ENCODE measurements at regions not wholly inside any gene's neighbourhood (a gene's known extent, or its start where the extent isn't known, plus 50 kb on each side); places are given as distances from the start of the nearest gene placed in this dataset.

GRCh38 chr4:24675721-24676389 is 91.5 kb upstream of the DHX15 start:
- H3K27ac Mint-ChIP-seq: no peak overlapping the region
- H3K27me3 Mint-ChIP-seq (ENCODE audit: low read depth in 3 of 3): peaks cover 0 to 10% (median 9%) of the 10 kb centered on the region in 3 donors
- H3K9me3 Mint-ChIP-seq: peaks cover 0 to 7% (median 0%) of the 10 kb centered on the region in 6 donors
- H3K36me3 Mint-ChIP-seq: no peaks in the 10 kb centered on the region
- H3K4me1 Mint-ChIP-seq: no peaks in the 10 kb centered on the region
- no peak overlapping the region for H3K4me3 Mint-ChIP-seq
- DNase-seq: no peak

GRCh38 chr4:24677909-24678308 is 93.6 kb upstream of the DHX15 start:
- Mint-ChIP-seq H3K4me3 (no peak overlapping the region), H3K27ac (no peak overlapping the region), H3K36me3 (no peaks in the 10 kb centered on the region), H3K9me3 (peaks cover 0 to 9% (median 0%) of the 10 kb centered on the region in 6 donors), H3K4me1 (no peaks in the 10 kb centered on the region), H3K27me3 (ENCODE audit: low read depth in 3 of 3) (peaks cover 2 to 9% (median 8%) of the 10 kb centered on the region in 3 donors)
- DNase-seq: no peak

- Mint-ChIP-seq H3K36me3 (no peaks in the 10 kb centered on the region), H3K9me3 (peaks cover 0 to 6% (median 0%) of the 10 kb centered on the region in 6 donors), H3K4me3 (no peak overlapping the region), H3K27ac (no peak overlapping the region), H3K4me1 (no peaks in the 10 kb centered on the region), H3K27me3 (ENCODE audit: low read depth in 3 of 3) (peaks cover 2 to 10% (median 8%) of the 10 kb centered on the region in 3 donors)
- no peak for DNase-seq
Observed at GRCh38 chr4:24680746-24681448, 96.5 kb upstream of the DHX15 start.

GRCh38 chr4:24683116-24683515 is 98.8 kb upstream of the DHX15 start:
- peaks cover 0 to 8% (median 0%) of the 10 kb centered on the region in 6 donors for H3K9me3 Mint-ChIP-seq
- DNase-seq: no peak
- H3K36me3 Mint-ChIP-seq: no peaks in the 10 kb centered on the region
- H3K27ac Mint-ChIP-seq: no peak overlapping the region
- no peak overlapping the region for H3K4me3 Mint-ChIP-seq
- peaks cover 3 to 6% (median 4%) of the 10 kb centered on the region in 3 donors for H3K27me3 Mint-ChIP-seq (ENCODE audit: low read depth in 3 of 3)
- H3K4me1 Mint-ChIP-seq: no peaks in the 10 kb centered on the region

GRCh38 chr4:24686866-24687692 is 102.7 kb upstream of the DHX15 start:
- H3K4me1 Mint-ChIP-seq: no peaks in the 10 kb centered on the region
- no peak overlapping the region for H3K4me3 Mint-ChIP-seq
- peak in 1 of 3 donors; percentile 6 for DNase-seq
- H3K9me3 Mint-ChIP-seq: peaks cover 0 to 12% (median 0%) of the 10 kb centered on the region in 6 donors
- no peaks in the 10 kb centered on the region for H3K36me3 Mint-ChIP-seq
- H3K27me3 Mint-ChIP-seq (ENCODE audit: low read depth in 3 of 3): peaks cover 1 to 2% (median 2%) of the 10 kb centered on the region in 3 donors
- no peak overlapping the region for H3K27ac Mint-ChIP-seq

- Mint-ChIP-seq H3K27me3 (ENCODE audit: low read depth in 3 of 3) (peaks cover 0 to 2% (median 1%) of the 10 kb centered on the region in 3 donors), H3K36me3 (no peaks in the 10 kb centered on the region), H3K4me1 (no peaks in the 10 kb centered on the region), H3K27ac (no peak overlapping the region), H3K9me3 (peaks cover 0 to 9% (median 0%) of the 10 kb centered on the region in 6 donors), H3K4me3 (no peak overlapping the region)
- no peak for DNase-seq
Observed at GRCh38 chr4:24688453-24688852, 104.1 kb upstream of the DHX15 start.

GRCh38 chr4:24689212-24689611 is 104.9 kb upstream of the DHX15 start:
- H3K36me3 Mint-ChIP-seq: no peaks in the 10 kb centered on the region
- no peaks in the 10 kb centered on the region for H3K4me1 Mint-ChIP-seq
- no peak overlapping the region for H3K27ac Mint-ChIP-seq
- H3K9me3 Mint-ChIP-seq: peaks cover 0 to 7% (median 0%) of the 10 kb centered on the region in 6 donors
- no peak overlapping the region for H3K4me3 Mint-ChIP-seq
- no peak for DNase-seq
- H3K27me3 Mint-ChIP-seq (ENCODE audit: low read depth in 3 of 3): peaks cover 1 to 2% (median 2%) of the 10 kb centered on the region in 3 donors

GRCh38 chr4:24690436-24690835 is 104.9 kb upstream of the SOD3 start:
- H3K4me3 Mint-ChIP-seq: no peak overlapping the region
- H3K4me1 Mint-ChIP-seq: no peaks in the 10 kb centered on the region
- no peak for DNase-seq
- peaks cover 0 to 2% (median 1%) of the 10 kb centered on the region in 3 donors for H3K27me3 Mint-ChIP-seq (ENCODE audit: low read depth in 3 of 3)
- peaks cover 0 to 9% (median 0%) of the 10 kb centered on the region in 6 donors for H3K9me3 Mint-ChIP-seq
- no peak overlapping the region for H3K27ac Mint-ChIP-seq
- no peaks in the 10 kb centered on the region for H3K36me3 Mint-ChIP-seq

GRCh38 chr4:24693636-24694035 is 101.7 kb upstream of the SOD3 start:
- H3K4me1 Mint-ChIP-seq: no peaks in the 10 kb centered on the region
- H3K27ac Mint-ChIP-seq: no peak overlapping the region
- peaks cover 0 to 4% (median 0%) of the 10 kb centered on the region in 6 donors for H3K9me3 Mint-ChIP-seq
- H3K36me3 Mint-ChIP-seq: no peaks in the 10 kb centered on the region
- H3K4me3 Mint-ChIP-seq: no peak overlapping the region
- DNase-seq: no peak
- peaks cover 0 to 3% (median 0%) of the 10 kb centered on the region in 3 donors for H3K27me3 Mint-ChIP-seq (ENCODE audit: low read depth in 3 of 3)

- no peak overlapping the region for H3K4me3 Mint-ChIP-seq
- no peaks in the 10 kb centered on the region for H3K36me3 Mint-ChIP-seq
- no peak overlapping the region for H3K27ac Mint-ChIP-seq
- H3K27me3 Mint-ChIP-seq (ENCODE audit: low read depth in 3 of 3): peaks cover 0 to 2% (median 1%) of the 10 kb centered on the region in 3 donors
- H3K9me3 Mint-ChIP-seq: peaks cover 0 to 8% (median 0%) of the 10 kb centered on the region in 6 donors
- no peaks in the 10 kb centered on the region for H3K4me1 Mint-ChIP-seq
- DNase-seq: no peak
Observed at GRCh38 chr4:24700118-24700517, 95.3 kb upstream of the SOD3 start.

- Mint-ChIP-seq H3K27me3 (ENCODE audit: low read depth in 3 of 3) (peaks cover 0 to 2% (median 1%) of the 10 kb centered on the region in 3 donors), H3K9me3 (peaks cover 0 to 8% (median 0%) of the 10 kb centered on the region in 6 donors), H3K4me1 (no peaks in the 10 kb centered on the region), H3K4me3 (no peak overlapping the region), H3K36me3 (no peaks in the 10 kb centered on the region), H3K27ac (no peak overlapping the region)
- DNase-seq: no peak
Observed at GRCh38 chr4:24701683-24702082, 93.7 kb upstream of the SOD3 start.

GRCh38 chr4:24702281-24702680 is 93.1 kb upstream of the SOD3 start:
- DNase-seq: no peak
- no peak overlapping the region for H3K27ac Mint-ChIP-seq
- no peaks in the 10 kb centered on the region for H3K4me1 Mint-ChIP-seq
- peaks cover 1 to 2% (median 2%) of the 10 kb centered on the region in 3 donors for H3K27me3 Mint-ChIP-seq (ENCODE audit: low read depth in 3 of 3)
- no peaks in the 10 kb centered on the region for H3K36me3 Mint-ChIP-seq
- H3K4me3 Mint-ChIP-seq: no peak overlapping the region
- H3K9me3 Mint-ChIP-seq: peaks cover 0 to 8% (median 0%) of the 10 kb centered on the region in 6 donors

GRCh38 chr4:24703298-24703697 is 92.1 kb upstream of the SOD3 start:
- H3K27me3 Mint-ChIP-seq (ENCODE audit: low read depth in 3 of 3): peaks cover 0 to 2% (median 1%) of the 10 kb centered on the region in 3 donors
- peaks cover 0 to 8% (median under 1%) of the 10 kb centered on the region in 6 donors for H3K9me3 Mint-ChIP-seq
- DNase-seq: no peak
- H3K27ac Mint-ChIP-seq: no peak overlapping the region
- H3K36me3 Mint-ChIP-seq: no peaks in the 10 kb centered on the region
- no peaks in the 10 kb centered on the region for H3K4me1 Mint-ChIP-seq
- no peak overlapping the region for H3K4me3 Mint-ChIP-seq

- peaks cover 0 to 2% (median 1%) of the 10 kb centered on the region in 3 donors for H3K27me3 Mint-ChIP-seq (ENCODE audit: low read depth in 3 of 3)
- no peaks in the 10 kb centered on the region for H3K4me1 Mint-ChIP-seq
- DNase-seq: no peak
- no peaks in the 10 kb centered on the region for H3K36me3 Mint-ChIP-seq
- no peak overlapping the region for H3K27ac Mint-ChIP-seq
- peaks cover 0 to 10% (median under 1%) of the 10 kb centered on the region in 6 donors for H3K9me3 Mint-ChIP-seq
- H3K4me3 Mint-ChIP-seq: no peak overlapping the region
Observed at GRCh38 chr4:24704149-24704548, 91.2 kb upstream of the SOD3 start.
